Right lobe of liver (tissue), 4 donors: ENCODE measurements at regions not wholly inside any gene's neighbourhood (a gene's known extent, or its start where the extent isn't known, plus 50 kb on each side); places are given as distances from the start of the nearest gene placed in this dataset.

Experiments used
- POLR2A ChIP-seq: fragments of 450-650 bp; IDR thresholded peaks from one replicate; pipeline ENCODE4 v1.6.1; 2017; ENCODE audit warnings: antibody characterized with exemption, mild to moderate bottlenecking
- TF ChIP-seq, protein P1 (sequence below), 4 donors: fragments of 200-600 bp in 3 of 4; fragments of 450-650 bp in 1 of 4; IDR thresholded peaks; one replicate each; pipeline versions ENCODE4 v1.5.1 to v1.8.0; 2016 to 2022; ENCODE audit warnings: antibody characterized with exemption in 4 of 4, mild to moderate bottlenecking in 2 of 4
- donor health status: DM: no; HTN: no; CAD: no.
- donor health status: DM: no; HTN: no; CAD: no.
- donor health status: DM: no; HTN: yes; CAD: no.

DNA sequence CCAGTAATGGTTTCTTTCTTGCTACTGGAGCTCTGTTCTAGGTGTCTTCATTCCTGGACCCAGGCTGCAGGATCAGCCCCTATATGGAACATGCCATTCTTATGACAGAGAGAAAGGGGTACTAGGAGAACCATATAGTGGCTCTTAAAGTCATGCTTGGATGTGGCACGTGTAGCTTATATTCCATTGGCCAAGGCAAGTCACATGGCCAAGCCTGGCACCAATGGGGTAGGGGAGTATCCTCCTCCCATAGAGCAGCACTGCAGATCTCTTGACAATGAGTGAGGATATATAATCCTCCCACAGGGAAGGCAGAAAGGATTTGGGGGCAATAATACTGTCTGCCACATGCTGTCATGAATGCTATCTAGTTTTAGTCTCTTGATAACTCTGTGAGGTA, 193.3 kb downstream of the PALM2AKAP2 start:
- TF ChIP-seq, protein P1, sequence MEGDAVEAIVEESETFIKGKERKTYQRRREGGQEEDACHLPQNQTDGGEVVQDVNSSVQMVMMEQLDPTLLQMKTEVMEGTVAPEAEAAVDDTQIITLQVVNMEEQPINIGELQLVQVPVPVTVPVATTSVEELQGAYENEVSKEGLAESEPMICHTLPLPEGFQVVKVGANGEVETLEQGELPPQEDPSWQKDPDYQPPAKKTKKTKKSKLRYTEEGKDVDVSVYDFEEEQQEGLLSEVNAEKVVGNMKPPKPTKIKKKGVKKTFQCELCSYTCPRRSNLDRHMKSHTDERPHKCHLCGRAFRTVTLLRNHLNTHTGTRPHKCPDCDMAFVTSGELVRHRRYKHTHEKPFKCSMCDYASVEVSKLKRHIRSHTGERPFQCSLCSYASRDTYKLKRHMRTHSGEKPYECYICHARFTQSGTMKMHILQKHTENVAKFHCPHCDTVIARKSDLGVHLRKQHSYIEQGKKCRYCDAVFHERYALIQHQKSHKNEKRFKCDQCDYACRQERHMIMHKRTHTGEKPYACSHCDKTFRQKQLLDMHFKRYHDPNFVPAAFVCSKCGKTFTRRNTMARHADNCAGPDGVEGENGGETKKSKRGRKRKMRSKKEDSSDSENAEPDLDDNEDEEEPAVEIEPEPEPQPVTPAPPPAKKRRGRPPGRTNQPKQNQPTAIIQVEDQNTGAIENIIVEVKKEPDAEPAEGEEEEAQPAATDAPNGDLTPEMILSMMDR (IDR thresholded peaks at IDR 0.05): no peak
- TF ChIP-seq POLR2A: no peak
